B cell (primary cell): ENCODE measurements at regions not wholly inside any gene's neighbourhood (a gene's known extent, or its start where the extent isn't known, plus 50 kb on each side); places are given as distances from the start of the nearest gene placed in this dataset.

Source experiments
- ATAC-seq: fragments of 200-7000 bp; cut with Tn5 transposase; one replicate; pipeline ENCODE4 v1.10.0; 2021; ENCODE audit warnings: low read depth, mild to moderate bottlenecking, moderate number of reproducible peaks, moderate library complexity
- CTCF ChIA-PET: fragments of 350-600 bp; sonication (Branson Sonifier 250); formaldehyde crosslinking; loops from one replicate; lab custom pipeline; 2021; ENCODE audit warnings: antibody characterized with exemption, inconsistent platforms; lab: Charles Lee
- POLR2A ChIA-PET: fragments of 350-600 bp; sonication (Branson Sonifier 250); formaldehyde crosslinking; loops from one replicate; lab custom pipeline; 2021; ENCODE audit warnings: antibody characterized with exemption; lab: Charles Lee
- DNase-seq: peaks from one replicate; pipeline ENCODE4 v3.0.0; 2013
- H2AFZ ChIP-seq: 2 replicates; pipeline ENCODE4 v1.6.1; 2012; ENCODE audit warnings: mild to moderate bottlenecking, low read depth, low read length; ENCODE audit not compliant: insufficient read depth, poor library complexity, severe bottlenecking
- H3K27ac ChIP-seq, 2 donors: 1 replicate in 1 of 2; 2 replicates in 1 of 2; pipeline ENCODE4 v1.5.1; 2012 to 2013; ENCODE audit warnings: low read length in 2 of 2, mild to moderate bottlenecking in 2 of 2, moderate library complexity in 1 of 2
- H3K27me3 ChIP-seq, 4 experiments: fragments of 200-600 bp in 1 of 4; sonication (generic) in 1 of 4; replicated peaks in 1 of 4; 1 replicate in 2 of 4; 2 replicates in 2 of 4; pipeline versions ENCODE4 v1.6.1 to v1.7.0; 2013 to 2016; ENCODE audit warnings: low read length in 3 of 4, mild to moderate bottlenecking in 2 of 4, mixed read lengths in 1 of 4, moderate library complexity in 1 of 4; ENCODE audit not compliant: insufficient read depth in 4 of 4, control insufficient read depth in 3 of 4; ENCODE audit errors: control extremely low read depth in 1 of 4
- H3K36me3 ChIP-seq, 2 experiments: replicated peaks in 1 of 2; 1 replicate in 1 of 2; 2 replicates in 1 of 2; pipeline versions ENCODE4 v1.6.1 to v1.7.1; 2013; ENCODE audit warnings: low read length in 1 of 2; ENCODE audit not compliant: insufficient read depth in 2 of 2, control insufficient read depth in 1 of 2; ENCODE audit errors: control extremely low read depth in 1 of 2, extremely low read depth in 1 of 2
- H3K4me1 ChIP-seq, 2 donors: fragments of 200-600 bp in 1 of 2; sonication (generic) in 1 of 2; 1 replicate in 1 of 2; 2 replicates in 1 of 2; pipeline versions ENCODE4 v1.5.1 to v1.6.1; 2013 to 2017; ENCODE audit warnings: low read length in 2 of 2; ENCODE audit not compliant: control insufficient read depth in 2 of 2, insufficient read depth in 2 of 2
- H3K4me2 ChIP-seq: replicated peaks from 2 replicates; pipeline ENCODE3; 2012; ENCODE audit warnings: mild to moderate bottlenecking, low read depth, low read length; ENCODE audit not compliant: poor library complexity, severe bottlenecking
- H3K4me3 ChIP-seq, 5 experiments: fragments of 200-600 bp in 1 of 5; sonication (generic) in 1 of 5; 1 replicate in 3 of 5; 2 replicates in 2 of 5; pipeline versions ENCODE4 v1.5.1 to v1.7.0; 2011 to 2016; ENCODE audit warnings: low read length in 4 of 5, mild to moderate bottlenecking in 4 of 5, low read depth in 2 of 5, control low read depth in 1 of 5, moderate library complexity in 1 of 5; ENCODE audit not compliant: insufficient read depth in 1 of 5; ENCODE audit errors: control extremely low read depth in 1 of 5, extremely low read depth in 1 of 5
- H3K79me2 ChIP-seq: fragments of 200-600 bp; sonication (generic); one replicate; pipeline ENCODE4 v1.6.0; 2016; ENCODE audit warnings: low read length; ENCODE audit not compliant: control insufficient read depth, insufficient read depth
- H3K9ac ChIP-seq: fragments of 200-600 bp; sonication (generic); 2 replicates; pipeline ENCODE4 v1.6.1; 2017; ENCODE audit warnings: mild to moderate bottlenecking, low read length, moderate library complexity
- H3K9me3 ChIP-seq, 3 donors: one replicate each; pipeline versions ENCODE4 v1.6.1 to v1.7.1; 2013; ENCODE audit warnings: low read length in 2 of 3; ENCODE audit not compliant: control insufficient read depth in 2 of 3, insufficient read depth in 1 of 3; ENCODE audit errors: control extremely low read depth in 1 of 3
- H4K20me1 ChIP-seq: 2 replicates; pipeline ENCODE4 v1.6.0; 2012; ENCODE audit warnings: mild to moderate bottlenecking, low read length; ENCODE audit not compliant: insufficient read depth, control insufficient read depth, poor library complexity, severe bottlenecking
- H3K27ac Mint-ChIP-seq: one replicate; pipeline ENCODE4 v1.8.0; 2021; ENCODE audit warnings: mixed read lengths
- H3K27me3 Mint-ChIP-seq: one replicate; pipeline ENCODE4 v1.8.0; 2021; ENCODE audit warnings: mixed read lengths
- H3K4me1 Mint-ChIP-seq: one replicate; pipeline ENCODE4 v1.8.0; 2021; ENCODE audit warnings: mixed read lengths
- H3K4me3 Mint-ChIP-seq: one replicate; pipeline ENCODE4 v1.8.0; 2021; ENCODE audit warnings: mixed read lengths
- H3K9me3 Mint-ChIP-seq: one replicate; pipeline ENCODE4 v1.8.0; 2022; ENCODE audit warnings: mixed read lengths; ENCODE audit not compliant: insufficient read depth
- CTCF ChIP-seq: fragments of 200-600 bp; IDR thresholded peaks from one replicate; pipeline ENCODE4 v1.8.0; 2022; ENCODE audit warnings: antibody characterized with exemption, mild to moderate bottlenecking
- EZH2 ChIP-seq: IDR thresholded peaks from 2 replicates; pipeline ENCODE4 v1.6.1; 2012; ENCODE audit warnings: borderline replicate concordance, low read depth, mild to moderate bottlenecking, moderate library complexity, low read length; ENCODE audit not compliant: insufficient read depth, poor library complexity, severe bottlenecking
- WGBS: methylation state at CpG from one replicate; pipeline ENCODE4 v1.1.5; 2013; ENCODE audit warnings: missing lambda C conversion rate; ENCODE audit not compliant: insufficient coverage; 5-methylcytosine and 5-hydroxymethylcytosine counted together
- intact Hi-C: fragments of 100-400 bp; cut with micrococcal nuclease; formaldehyde crosslinking; loops from one replicate; pipeline ENCODE4 v1.10.0; 2022

- TF ChIP-seq CTCF = no peak
- TF ChIP-seq EZH2 = no peak
- Histone ChIP-seq H3K36me3 (no peaks in the 10 kb centered on the region), H3K27me3 (no peaks in the 10 kb centered on the region), H3K9ac (no peak overlapping the region), H3K4me1 (no peaks in the 10 kb centered on the region), H3K79me2 (no peaks in the 10 kb centered on the region), H3K4me2 (no peak overlapping the region), H3K27ac (no peak overlapping the region), H4K20me1 (no peaks in the 10 kb centered on the region), H3K4me3 (no peak overlapping the region), H3K9me3 (peaks cover 0 to 6% (median 1%) of the 10 kb centered on the region in 3 donors), H2AFZ (no peak overlapping the region)
- DNase-seq = no peak
- H3K27me3 Mint-ChIP-seq = no peaks in the 10 kb centered on the region
- no peak for ATAC-seq
- WGBS = no CpG with 5 or more reads among the region's 2 CpGs
- CTCF ChIA-PET = no interaction called here
- no peak overlapping the region for H3K4me3 Mint-ChIP-seq
- H3K27ac Mint-ChIP-seq = no peak overlapping the region
- H3K4me1 Mint-ChIP-seq = no peaks in the 10 kb centered on the region
- H3K9me3 Mint-ChIP-seq = peaks cover 12% of the 10 kb centered on the region
- POLR2A ChIA-PET = no interaction called here
- intact Hi-C loops = no loop called here
Measured at GRCh38 chr3:162278834-162279233, 782.2 kb downstream of the OTOL1 start.

DNA sequence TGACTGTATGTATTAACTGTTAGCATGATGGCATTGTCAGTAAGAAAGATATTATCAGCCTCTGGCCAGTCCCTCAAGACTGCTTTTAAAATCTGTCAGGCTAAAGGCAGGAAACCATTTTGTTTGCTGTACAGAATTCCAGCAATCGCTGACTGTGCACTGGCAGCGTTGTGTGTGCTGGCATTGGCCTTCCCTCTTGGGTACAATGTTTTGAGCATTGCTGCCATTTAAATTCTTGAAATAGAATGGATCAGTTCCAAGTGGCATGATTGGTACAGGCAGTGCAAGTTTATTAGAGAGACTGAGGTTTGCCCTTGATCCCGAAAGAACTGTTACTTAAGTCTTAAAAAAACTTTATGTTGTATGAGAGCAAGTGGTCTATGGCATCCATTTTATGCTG lies 788.7 kb downstream of the OTOL1 start:
- no peak overlapping the region for H3K4me3 Mint-ChIP-seq
- Histone ChIP-seq H3K36me3 (no peaks in the 10 kb centered on the region), H3K27ac (no peak overlapping the region), H3K27me3 (no peaks in the 10 kb centered on the region), H3K9me3 (no peaks in the 10 kb centered on the region), H4K20me1 (no peaks in the 10 kb centered on the region), H2AFZ (no peak overlapping the region), H3K4me1 (no peaks in the 10 kb centered on the region), H3K79me2 (no peaks in the 10 kb centered on the region), H3K4me2 (no peak overlapping the region), H3K4me3 (no peak overlapping the region), H3K9ac (no peak overlapping the region)
- 100% methylated on average over 3 of the region's 3 CpGs for WGBS
- no peaks in the 10 kb centered on the region for H3K9me3 Mint-ChIP-seq
- no peak for TF ChIP-seq CTCF
- no peak for TF ChIP-seq EZH2
- no peak for DNase-seq
- no peak for ATAC-seq
- POLR2A ChIA-PET = no interaction called here
- H3K27ac Mint-ChIP-seq = no peak overlapping the region
- intact Hi-C loops = no loop called here
- no peaks in the 10 kb centered on the region for H3K4me1 Mint-ChIP-seq
- H3K27me3 Mint-ChIP-seq = no peaks in the 10 kb centered on the region
- CTCF ChIA-PET = no interaction called here
